PC-3 (cell line): ENCODE measurements at regions not wholly inside any gene's neighbourhood (a gene's known extent, or its start where the extent isn't known, plus 50 kb on each side); places are given as distances from the start of the nearest gene placed in this dataset.

ENCODE experiments used
- ATAC-seq: fragments of 200-7000 bp; cut with Tn5 transposase; 2 replicates; pipeline ENCODE4 v1.9.1; 2020; ENCODE audit warnings: mild to moderate bottlenecking, moderate library complexity
- BruUV-seq: library from RNA; stranded (reverse); fragments of 400-500 nt; replicated peaks from 2 replicates; lab custom pipeline; 2021; lab: Mats Ljungman, UMichigan
- CTCF ChIA-PET: fragments of 300-600 bp; sonication (Branson Sonifier 250); formaldehyde crosslinking; loops from one replicate; lab custom pipeline; 2022; ENCODE audit warnings: antibody characterized with exemption; lab: Charles Lee
- POLR2A ChIA-PET: fragments of 300-600 bp; sonication (Branson Sonifier 250); formaldehyde crosslinking; loops from one replicate; lab custom pipeline; 2022; ENCODE audit warnings: antibody characterized with exemption; ENCODE audit not compliant: unreplicated experiment; lab: Charles Lee
- DNase-seq: peaks from one replicate; pipeline ENCODE4 v3.0.0-alpha.2; 2015
- H2AFZ ChIP-seq: fragments of 300-600 bp; sonication (generic); 2 replicates; pipeline ENCODE4 v1.6.0; 2016; ENCODE audit warnings: antibody characterized with exemption, low read length
- H3F3A ChIP-seq: fragments of 300-600 bp; sonication (generic); one replicate; pipeline ENCODE4 v1.6.0; 2017; ENCODE audit warnings: antibody characterized with exemption, low read length, control low read depth, mild to moderate bottlenecking; ENCODE audit not compliant: unreplicated experiment
- H3K27ac ChIP-seq: fragments of 300-600 bp; sonication (generic); 2 replicates; pipeline ENCODE4 v1.5.1; 2016; ENCODE audit warnings: mild to moderate bottlenecking, low read length
- H3K27me3 ChIP-seq: fragments of 300-600 bp; sonication (generic); 2 replicates; pipeline ENCODE4 v1.6.1; 2016; ENCODE audit warnings: low read length, mixed read lengths
- H3K36me3 ChIP-seq: fragments of 300-600 bp; sonication (generic); 2 replicates; pipeline ENCODE4 v1.6.1; 2016; ENCODE audit warnings: low read depth, mixed run types, low read length, mixed read lengths
- H3K4me1 ChIP-seq: fragments of 300-600 bp; sonication (generic); 2 replicates; pipeline ENCODE4 v1.5.1; 2016; ENCODE audit warnings: low read length; ENCODE audit not compliant: insufficient read depth
- H3K4me2 ChIP-seq: fragments of 300-600 bp; sonication (generic); 2 replicates; pipeline ENCODE4 v1.6.0; 2016; ENCODE audit warnings: low read length
- H3K4me3 ChIP-seq: fragments of 300-600 bp; sonication (generic); 2 replicates; pipeline ENCODE4 v1.5.1; 2016; ENCODE audit warnings: mild to moderate bottlenecking, low read length, mixed read lengths
- H3K79me2 ChIP-seq: fragments of 300-600 bp; sonication (generic); 2 replicates; pipeline ENCODE4 v1.6.1; 2017; ENCODE audit warnings: low read length, mixed read lengths
- H3K9ac ChIP-seq: fragments of 300-600 bp; sonication (generic); 2 replicates; pipeline ENCODE4 v1.6.0; 2016; ENCODE audit warnings: mild to moderate bottlenecking, low read length
- H3K9me2 ChIP-seq: fragments of 300-600 bp; sonication (generic); replicated peaks from 2 replicates; pipeline ENCODE4 v1.6.1; 2016; ENCODE audit warnings: mixed run types, low read length, mixed read lengths
- H3K9me3 ChIP-seq: fragments of 300-600 bp; sonication (generic); 2 replicates; pipeline ENCODE4 v1.6.1; 2016; ENCODE audit warnings: low read length, mixed read lengths
- H4K20me1 ChIP-seq: fragments of 300-600 bp; sonication (generic); 2 replicates; pipeline ENCODE4 v1.6.1; 2016; ENCODE audit warnings: low read length, mixed read lengths
- EZH2 ChIP-seq: fragments of 300-600 bp; sonication (generic); IDR thresholded peaks from one replicate; pipeline ENCODE4 v1.6.1; 2017; ENCODE audit warnings: antibody characterized with exemption, mild to moderate bottlenecking, low read length; ENCODE audit not compliant: unreplicated experiment
- EZH2phosphoT487 ChIP-seq: fragments of 300-600 bp; sonication (generic); IDR thresholded peaks from 2 replicates; pipeline ENCODE4 v1.6.1; 2018; ENCODE audit warnings: mild to moderate bottlenecking, antibody characterized with exemption, low read length, borderline replicate concordance
- intact Hi-C: fragments of 100-400 bp; cut with micrococcal nuclease; formaldehyde crosslinking; loops from 2 replicates; pipeline ENCODE4 v1.9.0; 2023
- TF ChIP-seq, protein P1 (sequence below): fragments of 300-600 bp; sonication (generic); conservative IDR thresholded peaks from 2 replicates; pipeline ENCODE4 v1.5.1; 2017; ENCODE audit warnings: antibody characterized with exemption, low read depth, mild to moderate bottlenecking, low read length

DNA sequence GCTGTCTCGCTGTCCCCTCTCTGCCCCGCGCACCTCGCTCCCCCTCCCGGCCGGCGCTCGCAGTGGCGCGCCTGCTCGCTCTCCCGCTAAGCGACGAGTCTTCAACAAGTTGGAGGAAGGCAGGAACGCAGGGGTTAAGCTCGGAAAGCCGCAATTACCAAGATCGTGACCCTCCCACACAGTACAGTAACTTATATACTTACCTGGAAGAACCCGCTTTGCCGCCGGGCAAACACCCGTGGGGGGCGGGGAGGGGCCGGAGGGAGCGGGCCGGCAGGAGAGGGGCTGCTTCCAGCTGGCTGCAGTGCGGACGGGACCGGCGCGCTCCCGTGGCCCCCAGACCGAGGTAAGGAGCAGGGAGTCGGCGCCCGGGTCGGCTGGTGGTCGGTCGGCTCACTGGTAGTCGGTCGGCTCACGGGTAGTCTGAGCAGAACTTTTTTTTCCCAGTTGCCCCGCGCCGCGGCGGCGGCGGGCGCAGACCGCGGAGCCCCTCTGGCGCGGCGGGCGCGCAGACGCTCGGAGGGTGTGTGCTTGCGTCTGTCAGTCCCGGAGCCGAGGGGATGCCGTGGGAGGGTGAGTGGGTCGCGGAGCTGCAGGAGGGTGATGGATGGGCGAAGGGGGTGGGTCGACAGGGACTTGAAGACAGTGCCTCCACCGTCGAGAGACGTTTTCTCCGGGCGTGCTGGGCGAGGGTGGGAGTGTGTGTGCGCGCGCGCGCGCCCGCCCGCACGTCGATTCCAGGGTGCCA is 101.2 kb upstream of the HSD17B12 start:
- Histone ChIP-seq H3K9me2 (no peaks in the 10 kb centered on the region), H3K4me3 (peak overlapping the region; percentile 77), H3K4me1 (no peaks in the 10 kb centered on the region; the same call in 1 of the 2 replicates), H2AFZ (peak overlapping the region; percentile 92), H3F3A (no peaks in the 10 kb centered on the region), H4K20me1 (no peaks in the 10 kb centered on the region), H3K27ac (no peak overlapping the region), H3K27me3 (peaks cover 52% of the 10 kb centered on the region), H3K36me3 (no peaks in the 10 kb centered on the region), H3K4me2 (peak overlapping the region; percentile 97), H3K9me3 (no peaks in the 10 kb centered on the region), H3K79me2 (no peaks in the 10 kb centered on the region), H3K9ac (no peak overlapping the region)
- TF ChIP-seq, protein P1, sequence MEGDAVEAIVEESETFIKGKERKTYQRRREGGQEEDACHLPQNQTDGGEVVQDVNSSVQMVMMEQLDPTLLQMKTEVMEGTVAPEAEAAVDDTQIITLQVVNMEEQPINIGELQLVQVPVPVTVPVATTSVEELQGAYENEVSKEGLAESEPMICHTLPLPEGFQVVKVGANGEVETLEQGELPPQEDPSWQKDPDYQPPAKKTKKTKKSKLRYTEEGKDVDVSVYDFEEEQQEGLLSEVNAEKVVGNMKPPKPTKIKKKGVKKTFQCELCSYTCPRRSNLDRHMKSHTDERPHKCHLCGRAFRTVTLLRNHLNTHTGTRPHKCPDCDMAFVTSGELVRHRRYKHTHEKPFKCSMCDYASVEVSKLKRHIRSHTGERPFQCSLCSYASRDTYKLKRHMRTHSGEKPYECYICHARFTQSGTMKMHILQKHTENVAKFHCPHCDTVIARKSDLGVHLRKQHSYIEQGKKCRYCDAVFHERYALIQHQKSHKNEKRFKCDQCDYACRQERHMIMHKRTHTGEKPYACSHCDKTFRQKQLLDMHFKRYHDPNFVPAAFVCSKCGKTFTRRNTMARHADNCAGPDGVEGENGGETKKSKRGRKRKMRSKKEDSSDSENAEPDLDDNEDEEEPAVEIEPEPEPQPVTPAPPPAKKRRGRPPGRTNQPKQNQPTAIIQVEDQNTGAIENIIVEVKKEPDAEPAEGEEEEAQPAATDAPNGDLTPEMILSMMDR, result peak; percentile 29
- no peak for TF ChIP-seq EZH2
- CTCF ChIA-PET, result interaction anchor here (0.6 to 0.8 kb wide), 2 partner anchors 14 to 75 kb away, joined by 7 to 8 read pairs; no protein-coding TSS in a partner anchor
- POLR2A ChIA-PET, result no interaction called here
- no TSS peak for BruUV-seq
- intact Hi-C loops, result loop anchor here (5.0 to 10.0 kb wide), 2 partner anchors 125 to 158 kb away; no protein-coding TSS in a partner anchor
- peak; percentile 59 for DNase-seq
- ATAC-seq, result peak; percentile 75

DNA sequence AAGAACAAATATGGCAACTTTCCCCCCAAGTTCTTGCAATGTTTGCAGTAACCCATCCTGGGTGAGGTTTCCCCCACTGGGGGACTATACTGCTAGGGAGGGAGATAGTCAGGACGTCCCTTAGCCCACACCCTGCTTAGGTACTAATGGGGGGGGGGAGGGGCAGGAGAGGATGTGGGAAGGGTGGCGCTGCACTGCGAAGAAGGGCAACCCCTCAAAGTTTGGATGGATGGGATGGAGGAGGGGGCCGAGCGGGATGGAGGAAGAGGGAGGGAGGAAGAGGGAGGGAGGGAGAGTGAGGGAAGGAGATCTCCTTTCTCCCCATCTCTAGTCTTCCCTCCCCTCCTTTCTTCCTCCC is 100.6 kb upstream of the HSD17B12 start:
- Histone ChIP-seq H3K27me3 (peaks cover 47% of the 10 kb centered on the region), H3K9me2 (no peaks in the 10 kb centered on the region), H3F3A (no peaks in the 10 kb centered on the region), H3K27ac (no peak overlapping the region), H2AFZ (peak overlapping the region; percentile 92), H3K4me1 (no peaks in the 10 kb centered on the region; the same call in 1 of the 2 replicates), H3K36me3 (no peaks in the 10 kb centered on the region), H3K9me3 (no peaks in the 10 kb centered on the region), H3K9ac (no peak overlapping the region), H3K4me2 (peak overlapping the region; percentile 97), H4K20me1 (no peaks in the 10 kb centered on the region), H3K79me2 (no peaks in the 10 kb centered on the region), H3K4me3 (peak overlapping the region; percentile 77)
- intact Hi-C loops, result loop anchor here (5.0 to 10.0 kb wide), 2 partner anchors 125 to 157 kb away; no protein-coding TSS in a partner anchor
- no TSS peak for BruUV-seq
- ChIA-PET CTCF (no interaction called here), POLR2A (no interaction called here)
- no peak for TF ChIP-seq EZH2
- no peak for TF ChIP-seq EZH2phosphoT487
- TF ChIP-seq, protein P1, result no peak
- ATAC-seq, result peak; percentile 4; the same call in 1 of the 2 replicates
- DNase-seq, result no peak

DNA sequence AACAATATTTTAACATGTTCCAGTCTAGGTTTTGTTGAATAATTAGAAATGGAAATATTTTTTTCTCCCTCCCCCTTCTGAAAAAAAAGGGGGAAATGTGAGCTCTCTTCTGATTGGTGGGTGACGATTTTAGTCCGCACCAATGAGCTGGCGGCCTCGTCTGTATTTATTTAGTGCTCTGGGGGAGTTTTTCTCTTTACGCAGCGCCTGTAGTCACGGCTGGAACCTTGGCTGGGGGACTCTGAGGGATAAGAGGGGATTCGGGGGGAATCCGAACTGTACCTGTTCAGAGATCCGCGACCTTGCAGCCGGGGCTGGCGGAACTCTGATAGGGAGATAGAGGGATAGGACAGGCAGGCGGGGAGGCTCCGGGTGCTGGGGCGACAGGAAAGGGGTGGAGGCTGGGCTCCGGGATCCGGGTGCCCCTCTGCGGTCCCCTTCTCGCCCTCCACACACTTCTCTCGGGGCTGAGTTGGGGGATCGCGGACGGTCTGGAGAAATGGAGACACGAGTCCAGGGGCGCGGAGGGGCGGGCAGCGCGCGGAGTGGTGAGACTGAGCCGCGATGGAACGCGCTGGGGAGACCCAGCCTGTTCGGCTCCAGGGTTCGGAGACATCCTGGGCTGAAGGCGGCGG is 99.7 kb upstream of the HSD17B12 start:
- H3K4me2 ChIP-seq, result no peak overlapping the region
- H3K36me3 ChIP-seq, result no peaks in the 10 kb centered on the region
- DNase-seq (no peak), ATAC-seq (no peak)
- BruUV-seq, result no TSS peak
- TF ChIP-seq EZH2 (no peak), EZH2phosphoT487 (no peak)
- TF ChIP-seq, protein P1, result no peak
- H2AFZ ChIP-seq, result no peak overlapping the region
- intact Hi-C loops, result no loop called here
- no peaks in the 10 kb centered on the region for H3K9me2 ChIP-seq
- ChIA-PET POLR2A (no interaction called here), CTCF (no interaction called here)
- H3F3A ChIP-seq, result no peaks in the 10 kb centered on the region
- peaks cover 37% of the 10 kb centered on the region for H3K27me3 ChIP-seq
- no peak overlapping the region for H3K27ac ChIP-seq
- H3K79me2 ChIP-seq, result no peaks in the 10 kb centered on the region
- H4K20me1 ChIP-seq, result no peaks in the 10 kb centered on the region
- no peak overlapping the region for H3K4me3 ChIP-seq
- H3K4me1 ChIP-seq, result no peaks in the 10 kb centered on the region; the same call in 1 of the 2 replicates
- no peaks in the 10 kb centered on the region for H3K9me3 ChIP-seq
- H3K9ac ChIP-seq, result no peak overlapping the region
